Upper lobe of left lung (tissue), 4 donors: ENCODE measurements at regions not wholly inside any gene's neighbourhood (a gene's known extent, or its start where the extent isn't known, plus 50 kb on each side); places are given as distances from the start of the nearest gene placed in this dataset.

Source experiments
- CTCF ChIP-seq, 6 experiments: fragments of 450-650 bp in 4 of 6; fragments of 200-600 bp in 2 of 6; sonication (generic) in 2 of 6; IDR thresholded peaks; one replicate each; pipeline ENCODE4 v1.5.1; 2016 to 2019; ENCODE audit warnings: antibody characterized with exemption in 6 of 6
- EP300 ChIP-seq, 4 donors: sonication (generic); formaldehyde crosslinking; IDR thresholded peaks; one replicate each; pipeline ENCODE4 v1.5.1; 2017; ENCODE audit warnings: antibody characterized with exemption in 4 of 4, control low read depth in 2 of 4
- POLR2A ChIP-seq, 4 donors: fragments of 450-650 bp; IDR thresholded peaks; one replicate each; pipeline ENCODE4 v1.5.1; 2016 to 2017; ENCODE audit warnings: antibody characterized with exemption in 4 of 4, mild to moderate bottlenecking in 2 of 4
- POLR2AphosphoS5 ChIP-seq, 2 donors: sonication (generic); formaldehyde crosslinking; IDR thresholded peaks; one replicate each; pipeline ENCODE4 v1.5.1; 2017; ENCODE audit warnings: antibody characterized with exemption in 2 of 2

GRCh38 chr6:84357631-84358030, 130.2 kb upstream of the CEP162 start:
- TF ChIP-seq CTCF (IDR thresholded peaks at IDR 0.05), result no peak
- no peak for TF ChIP-seq EP300 (IDR thresholded peaks at IDR 0.05)
- TF ChIP-seq POLR2A (IDR thresholded peaks at IDR 0.05), result no peak
- no peak for TF ChIP-seq POLR2AphosphoS5 (IDR thresholded peaks at IDR 0.05)
